ENCODE measurements at regions not wholly inside any gene's neighbourhood (a gene's known extent, or its start where the extent isn't known, plus 50 kb on each side); places are given as distances from the start of the nearest gene placed in this dataset.

DNA sequence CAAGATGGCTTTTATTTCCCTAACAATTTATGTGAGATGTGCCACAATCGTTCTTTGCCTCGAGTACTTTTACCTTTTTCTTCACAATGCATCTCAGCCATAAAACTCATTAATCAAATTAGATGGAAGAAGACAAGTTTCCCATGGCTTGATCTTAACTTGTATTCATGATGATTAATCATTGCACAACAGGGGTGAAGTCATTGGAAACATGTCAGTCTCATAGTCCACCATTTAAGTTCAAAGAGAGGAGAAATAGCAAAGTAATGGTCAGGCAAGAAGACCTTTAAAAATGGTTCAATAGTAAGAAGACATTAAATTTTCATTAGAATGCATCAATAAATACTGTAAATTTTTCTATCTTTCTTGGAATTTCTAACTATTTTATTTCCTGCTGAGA is 136.3 kb downstream of the FOXG1 start:
- Histone ChIP-seq H3K9me3 (ENCODE audit: control insufficient read depth in 2 of 2, low read length in 2 of 2) (peaks cover 3 to 8% of the 10 kb centered on the region in 2 experiments), H3K36me3 (ENCODE audit: control insufficient read depth, insufficient read depth, low read length) (no peaks in the 10 kb centered on the region), H3K4me1 (ENCODE audit: control insufficient read depth, insufficient read depth, low read length, poor library complexity, severe bottlenecking) (no peaks in the 10 kb centered on the region), H3K4me3 (ENCODE audit: low read depth, low read length) (no peak overlapping the region), H3K27me3 (ENCODE audit: control insufficient read depth, insufficient read depth, low read length) (no peaks in the 10 kb centered on the region), H3K27ac (ENCODE audit: insufficient read depth, low read length, poor library complexity, severe bottlenecking) (no peak overlapping the region)
- no peak overlapping the region for H3K27ac Mint-ChIP-seq
- no peak overlapping the region for H3K4me3 Mint-ChIP-seq
- no peaks in the 10 kb centered on the region for H3K36me3 Mint-ChIP-seq
- ATAC-seq (ENCODE audit: low read depth in 2 of 2) (no peak), DNase-seq (no peak)
- H3K9me3 Mint-ChIP-seq: peaks cover 3 to 19% (median 10%) of the 10 kb centered on the region in 7 donors
- no peaks in the 10 kb centered on the region for H3K27me3 Mint-ChIP-seq
- H3K4me1 Mint-ChIP-seq: no peaks in the 10 kb centered on the region

DNA sequence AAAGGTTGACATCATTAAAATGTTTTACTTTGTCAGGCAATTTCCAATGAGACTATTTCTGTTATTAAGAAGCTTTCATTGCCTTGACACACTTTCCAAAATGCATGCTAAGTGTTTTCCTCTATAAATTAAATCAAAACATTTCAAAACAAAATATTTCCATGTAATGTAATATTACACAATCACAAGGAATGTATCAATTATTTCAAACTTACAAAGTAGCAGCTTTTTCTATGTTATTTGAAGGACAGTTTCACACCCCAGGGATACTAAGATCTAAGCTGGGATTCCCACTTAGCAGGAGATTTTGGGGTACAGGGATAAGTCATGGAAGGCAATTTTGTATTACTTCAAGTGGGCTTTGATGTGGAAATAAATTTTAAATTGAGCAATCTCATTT is 144.9 kb downstream of the FOXG1 start:
- Mint-ChIP-seq H3K4me3 (no peak overlapping the region), H3K36me3 (no peaks in the 10 kb centered on the region), H3K27ac (no peak overlapping the region), H3K27me3 (no peaks in the 10 kb centered on the region), H3K9me3 (peaks cover 3 to 30% (median 11%) of the 10 kb centered on the region in 7 donors), H3K4me1 (no peaks in the 10 kb centered on the region)
- Histone ChIP-seq H3K9me3 (ENCODE audit: control insufficient read depth in 2 of 2, low read length in 2 of 2) (peaks cover 7 to 9% of the 10 kb centered on the region in 2 experiments), H3K4me1 (ENCODE audit: control insufficient read depth, insufficient read depth, low read length, poor library complexity, severe bottlenecking) (no peaks in the 10 kb centered on the region), H3K27me3 (ENCODE audit: control insufficient read depth, insufficient read depth, low read length) (no peaks in the 10 kb centered on the region), H3K36me3 (ENCODE audit: control insufficient read depth, insufficient read depth, low read length) (no peaks in the 10 kb centered on the region), H3K27ac (ENCODE audit: insufficient read depth, low read length, poor library complexity, severe bottlenecking) (no peak overlapping the region), H3K4me3 (ENCODE audit: low read depth, low read length) (no peak overlapping the region)
- DNase-seq (no peak), ATAC-seq (ENCODE audit: low read depth in 2 of 2) (no peak)

GRCh38 chr14:28913056-28913455 is 146.5 kb downstream of the FOXG1 start:
- Mint-ChIP-seq H3K27ac (no peak overlapping the region), H3K9me3 (peaks cover 3 to 25% (median 9%) of the 10 kb centered on the region in 7 donors), H3K27me3 (no peaks in the 10 kb centered on the region), H3K36me3 (no peaks in the 10 kb centered on the region), H3K4me3 (no peak overlapping the region), H3K4me1 (no peaks in the 10 kb centered on the region)
- DNase-seq (no peak), ATAC-seq (ENCODE audit: low read depth in 2 of 2) (no peak)
- Histone ChIP-seq H3K36me3 (ENCODE audit: control insufficient read depth, insufficient read depth, low read length) (no peaks in the 10 kb centered on the region), H3K9me3 (ENCODE audit: control insufficient read depth in 2 of 2, low read length in 2 of 2) (peaks cover 7% of the 10 kb centered on the region in 2 experiments), H3K27ac (ENCODE audit: insufficient read depth, low read length, poor library complexity, severe bottlenecking) (no peak overlapping the region), H3K27me3 (ENCODE audit: control insufficient read depth, insufficient read depth, low read length) (no peaks in the 10 kb centered on the region), H3K4me3 (ENCODE audit: low read depth, low read length) (no peak overlapping the region), H3K4me1 (ENCODE audit: control insufficient read depth, insufficient read depth, low read length, poor library complexity, severe bottlenecking) (no peaks in the 10 kb centered on the region)

GRCh38 chr14:28926122-28926521 is 159.5 kb downstream of the FOXG1 start:
- Mint-ChIP-seq H3K9me3 (peaks cover 0 to 39% (median 4%) of the 10 kb centered on the region in 7 donors), H3K27ac (no peak overlapping the region), H3K27me3 (no peaks in the 10 kb centered on the region), H3K4me1 (no peaks in the 10 kb centered on the region), H3K36me3 (no peaks in the 10 kb centered on the region), H3K4me3 (no peak overlapping the region)
- H3K4me3 ChIP-seq (ENCODE audit: low read depth, low read length): no peak overlapping the region
- ATAC-seq (ENCODE audit: low read depth in 2 of 2) (no peak), DNase-seq (no peak)
- H3K9me3 ChIP-seq (ENCODE audit: control insufficient read depth in 2 of 2, low read length in 2 of 2): peaks cover 0 to 5% of the 10 kb centered on the region in 2 experiments
- H3K36me3 ChIP-seq (ENCODE audit: control insufficient read depth, insufficient read depth, low read length): no peaks in the 10 kb centered on the region
- no peaks in the 10 kb centered on the region for H3K27me3 ChIP-seq (ENCODE audit: control insufficient read depth, insufficient read depth, low read length)
- H3K27ac ChIP-seq (ENCODE audit: insufficient read depth, low read length, poor library complexity, severe bottlenecking): no peak overlapping the region
- H3K4me1 ChIP-seq (ENCODE audit: control insufficient read depth, insufficient read depth, low read length, poor library complexity, severe bottlenecking): no peaks in the 10 kb centered on the region

DNA sequence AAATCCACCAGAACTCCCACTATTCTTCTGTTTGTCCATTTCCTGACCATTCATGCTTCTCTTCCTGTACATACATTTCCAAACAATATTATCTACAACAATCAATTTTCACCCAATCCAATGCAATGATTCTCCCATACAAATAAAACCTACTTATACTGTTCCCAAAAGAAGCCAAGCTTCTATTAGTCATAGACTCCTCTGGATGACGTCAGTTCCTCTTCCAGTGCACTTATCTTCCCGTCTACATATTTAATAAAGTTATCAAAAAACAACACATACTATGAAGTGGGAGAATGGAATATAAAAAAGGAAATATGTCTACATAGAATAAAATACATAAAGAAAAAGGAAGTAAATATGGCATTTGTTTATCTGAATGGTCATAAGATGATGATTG is 165.4 kb downstream of the FOXG1 start:
- H3K9me3 Mint-ChIP-seq: peaks cover 0 to 29% (median 13%) of the 10 kb centered on the region in 7 donors
- no peaks in the 10 kb centered on the region for H3K36me3 ChIP-seq (ENCODE audit: control insufficient read depth, insufficient read depth, low read length)
- H3K36me3 Mint-ChIP-seq: no peaks in the 10 kb centered on the region
- ATAC-seq (ENCODE audit: low read depth in 2 of 2) (no peak), DNase-seq (no peak)
- no peak overlapping the region for H3K27ac Mint-ChIP-seq
- H3K27me3 ChIP-seq (ENCODE audit: control insufficient read depth, insufficient read depth, low read length): no peaks in the 10 kb centered on the region
- H3K4me1 Mint-ChIP-seq: no peaks in the 10 kb centered on the region
- H3K4me1 ChIP-seq (ENCODE audit: control insufficient read depth, insufficient read depth, low read length, poor library complexity, severe bottlenecking): no peaks in the 10 kb centered on the region
- no peak overlapping the region for H3K4me3 ChIP-seq (ENCODE audit: low read depth, low read length)
- H3K27ac ChIP-seq (ENCODE audit: insufficient read depth, low read length, poor library complexity, severe bottlenecking): no peak overlapping the region
- peaks cover 0 to 6% of the 10 kb centered on the region in 2 experiments for H3K9me3 ChIP-seq (ENCODE audit: control insufficient read depth in 2 of 2, low read length in 2 of 2)
- no peaks in the 10 kb centered on the region for H3K27me3 Mint-ChIP-seq
- H3K4me3 Mint-ChIP-seq: no peak overlapping the region

DNA sequence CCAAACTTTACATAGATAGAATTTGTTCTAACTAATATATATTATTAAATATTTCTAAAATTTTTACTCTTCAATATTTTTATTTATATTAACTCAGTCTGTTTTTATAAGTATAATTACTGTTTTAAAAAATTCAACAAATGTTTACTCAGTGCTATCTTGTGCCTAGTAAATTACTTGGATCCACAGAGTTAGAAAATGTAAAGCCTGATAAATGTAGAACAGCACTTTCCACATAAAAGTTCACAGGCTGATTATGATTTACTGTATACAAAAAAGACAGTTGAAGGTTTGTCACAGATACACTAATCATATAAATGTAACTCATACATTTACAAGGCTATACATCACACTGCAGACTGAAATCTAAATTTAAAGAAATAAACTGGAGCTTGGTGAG is 170.0 kb downstream of the FOXG1 start:
- Mint-ChIP-seq H3K27me3 (no peaks in the 10 kb centered on the region), H3K9me3 (peaks cover 0 to 22% (median 18%) of the 10 kb centered on the region in 7 donors), H3K4me3 (no peak overlapping the region), H3K36me3 (no peaks in the 10 kb centered on the region), H3K4me1 (no peaks in the 10 kb centered on the region), H3K27ac (no peak overlapping the region)
- Histone ChIP-seq H3K9me3 (ENCODE audit: control insufficient read depth in 2 of 2, low read length in 2 of 2) (peaks cover 0 to 8% of the 10 kb centered on the region in 2 experiments), H3K4me3 (ENCODE audit: low read depth, low read length) (no peak overlapping the region), H3K4me1 (ENCODE audit: control insufficient read depth, insufficient read depth, low read length, poor library complexity, severe bottlenecking) (no peaks in the 10 kb centered on the region), H3K27ac (ENCODE audit: insufficient read depth, low read length, poor library complexity, severe bottlenecking) (no peak overlapping the region), H3K36me3 (ENCODE audit: control insufficient read depth, insufficient read depth, low read length) (no peaks in the 10 kb centered on the region), H3K27me3 (ENCODE audit: control insufficient read depth, insufficient read depth, low read length) (no peaks in the 10 kb centered on the region)
- DNase-seq (no peak), ATAC-seq (ENCODE audit: low read depth in 2 of 2) (no peak)

DNA sequence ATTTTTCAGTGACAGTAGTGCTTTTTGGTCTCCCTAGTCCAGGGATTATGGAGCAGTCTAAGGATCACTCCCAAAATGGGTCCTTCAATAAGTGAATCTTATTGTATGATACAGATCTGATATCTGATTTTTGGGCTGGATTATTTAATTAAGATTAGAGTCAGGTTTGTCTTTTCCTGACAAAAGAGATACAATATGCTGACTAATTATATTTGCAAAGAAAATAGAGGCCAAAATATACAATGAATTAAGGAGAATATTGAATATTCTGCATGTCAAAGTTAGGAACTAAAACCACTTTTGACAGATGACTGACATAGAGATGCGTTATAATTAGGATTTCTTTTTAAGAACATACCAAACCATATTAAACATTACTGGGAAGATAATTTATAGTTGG is 175.2 kb downstream of the FOXG1 start:
- no peaks in the 10 kb centered on the region for H3K27me3 Mint-ChIP-seq
- Histone ChIP-seq H3K4me3 (ENCODE audit: low read depth, low read length) (no peak overlapping the region), H3K27ac (ENCODE audit: insufficient read depth, low read length, poor library complexity, severe bottlenecking) (no peak overlapping the region), H3K36me3 (ENCODE audit: control insufficient read depth, insufficient read depth, low read length) (no peaks in the 10 kb centered on the region), H3K27me3 (ENCODE audit: control insufficient read depth, insufficient read depth, low read length) (no peaks in the 10 kb centered on the region), H3K9me3 (ENCODE audit: control insufficient read depth in 2 of 2, low read length in 2 of 2) (peaks cover 0 to 5% of the 10 kb centered on the region in 2 experiments), H3K4me1 (ENCODE audit: control insufficient read depth, insufficient read depth, low read length, poor library complexity, severe bottlenecking) (no peaks in the 10 kb centered on the region)
- peaks cover 3 to 24% (median 7%) of the 10 kb centered on the region in 7 donors for H3K9me3 Mint-ChIP-seq
- H3K36me3 Mint-ChIP-seq: no peaks in the 10 kb centered on the region
- ATAC-seq (ENCODE audit: low read depth in 2 of 2): no peak
- DNase-seq: no peak
- no peak overlapping the region for H3K27ac Mint-ChIP-seq
- H3K4me3 Mint-ChIP-seq: no peak overlapping the region
- no peaks in the 10 kb centered on the region for H3K4me1 Mint-ChIP-seq

- no peaks in the 10 kb centered on the region for H3K4me1 ChIP-seq (ENCODE audit: control insufficient read depth, insufficient read depth, low read length, poor library complexity, severe bottlenecking)
- H3K4me3 Mint-ChIP-seq: no peak overlapping the region
- no peak for ATAC-seq (ENCODE audit: low read depth in 2 of 2)
- no peaks in the 10 kb centered on the region for H3K4me1 Mint-ChIP-seq
- H3K9me3 ChIP-seq (ENCODE audit: control insufficient read depth in 2 of 2, low read length in 2 of 2): peaks cover 0 to 5% of the 10 kb centered on the region in 2 experiments
- H3K27me3 ChIP-seq (ENCODE audit: control insufficient read depth, insufficient read depth, low read length): no peaks in the 10 kb centered on the region
- no peak overlapping the region for H3K27ac Mint-ChIP-seq
- H3K36me3 Mint-ChIP-seq: no peaks in the 10 kb centered on the region
- no peak overlapping the region for H3K27ac ChIP-seq (ENCODE audit: insufficient read depth, low read length, poor library complexity, severe bottlenecking)
- DNase-seq: no peak
- peaks cover 5 to 30% (median 6%) of the 10 kb centered on the region in 7 donors for H3K9me3 Mint-ChIP-seq
- H3K4me3 ChIP-seq (ENCODE audit: low read depth, low read length): no peak overlapping the region
- no peaks in the 10 kb centered on the region for H3K27me3 Mint-ChIP-seq
- no peaks in the 10 kb centered on the region for H3K36me3 ChIP-seq (ENCODE audit: control insufficient read depth, insufficient read depth, low read length)
Observed at GRCh38 chr14:28944605-28945004, 178.0 kb downstream of the FOXG1 start.
